ENCODE measurements at regions not wholly inside any gene's neighbourhood (a gene's known extent, or its start where the extent isn't known, plus 50 kb on each side); places are given as distances from the start of the nearest gene placed in this dataset.

GRCh38 chr10:130655313-130656186 is 519.4 kb downstream of the GLRX3 start:
- CTCF ChIA-PET: no interaction called here
- DNase-seq (ENCODE audit: low read depth): no peak
- no peaks in the 10 kb centered on the region for H3K36me3 ChIP-seq (ENCODE audit: control insufficient read depth, insufficient read depth, low read length)
- no peaks in the 10 kb centered on the region for H3K27me3 ChIP-seq (ENCODE audit: control insufficient read depth, insufficient read depth, low read length)
- POLR2A ChIA-PET: no interaction called here
- no peak for TF ChIP-seq CTCF (IDR thresholded peaks at IDR 0.05; ENCODE audit: insufficient read depth, low read depth, low read length)
- H3K4me3 ChIP-seq (ENCODE audit: low read depth, low read length): no peak overlapping the region

GRCh38 chr10:130656187-130656575 is 520.0 kb downstream of the GLRX3 start:
- Histone ChIP-seq H3K4me3 (ENCODE audit: low read depth, low read length) (no peak overlapping the region), H3K36me3 (ENCODE audit: control insufficient read depth, insufficient read depth, low read length) (no peaks in the 10 kb centered on the region), H3K27me3 (ENCODE audit: control insufficient read depth, insufficient read depth, low read length) (no peaks in the 10 kb centered on the region)
- DNase-seq (ENCODE audit: low read depth): no peak
- TF ChIP-seq CTCF (IDR thresholded peaks at IDR 0.05; ENCODE audit: insufficient read depth, low read depth, low read length): no peak
- CTCF ChIA-PET: no interaction called here
- POLR2A ChIA-PET: no interaction called here

DNA sequence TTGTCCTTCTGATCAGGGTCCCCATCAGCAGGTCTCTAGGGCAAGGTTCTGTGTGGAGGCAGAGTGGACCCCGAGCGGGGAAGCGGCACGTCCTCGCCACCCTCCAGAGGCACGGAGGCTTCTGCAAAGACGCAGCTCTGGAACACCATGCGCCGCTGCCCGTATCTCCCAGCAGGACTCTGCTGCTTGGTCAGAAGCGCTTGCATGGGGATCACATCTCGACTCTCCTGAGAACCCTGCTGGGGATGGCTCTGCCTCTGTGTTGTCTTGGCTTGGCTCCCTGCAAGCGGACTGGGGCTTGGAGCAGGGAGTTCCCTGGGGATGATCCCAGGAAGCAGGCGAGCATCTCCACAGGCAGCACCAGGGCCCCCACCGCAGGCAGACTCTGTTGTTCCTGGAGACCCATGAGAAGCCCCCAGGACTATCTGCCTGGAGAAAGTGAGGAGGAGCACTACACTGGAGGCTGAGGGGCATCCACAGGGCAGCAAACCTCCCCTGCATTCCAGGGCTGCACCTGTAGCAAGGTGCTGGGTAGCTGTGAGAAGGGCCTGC is 520.5 kb downstream of the GLRX3 start:
- ChIA-PET POLR2A (no interaction called here), CTCF (interaction anchor here (0.7 kb wide), 1 partner anchor 423 kb away, joined by 3 read pairs; no protein-coding TSS in a partner anchor)
- no peak overlapping the region for H3K4me3 ChIP-seq (ENCODE audit: low read depth, low read length)
- no peak for DNase-seq (ENCODE audit: low read depth)
- H3K27me3 ChIP-seq (ENCODE audit: control insufficient read depth, insufficient read depth, low read length): no peaks in the 10 kb centered on the region
- no peaks in the 10 kb centered on the region for H3K36me3 ChIP-seq (ENCODE audit: control insufficient read depth, insufficient read depth, low read length)
- TF ChIP-seq CTCF (IDR thresholded peaks at IDR 0.05; ENCODE audit: insufficient read depth, low read depth, low read length): no peak

DNA sequence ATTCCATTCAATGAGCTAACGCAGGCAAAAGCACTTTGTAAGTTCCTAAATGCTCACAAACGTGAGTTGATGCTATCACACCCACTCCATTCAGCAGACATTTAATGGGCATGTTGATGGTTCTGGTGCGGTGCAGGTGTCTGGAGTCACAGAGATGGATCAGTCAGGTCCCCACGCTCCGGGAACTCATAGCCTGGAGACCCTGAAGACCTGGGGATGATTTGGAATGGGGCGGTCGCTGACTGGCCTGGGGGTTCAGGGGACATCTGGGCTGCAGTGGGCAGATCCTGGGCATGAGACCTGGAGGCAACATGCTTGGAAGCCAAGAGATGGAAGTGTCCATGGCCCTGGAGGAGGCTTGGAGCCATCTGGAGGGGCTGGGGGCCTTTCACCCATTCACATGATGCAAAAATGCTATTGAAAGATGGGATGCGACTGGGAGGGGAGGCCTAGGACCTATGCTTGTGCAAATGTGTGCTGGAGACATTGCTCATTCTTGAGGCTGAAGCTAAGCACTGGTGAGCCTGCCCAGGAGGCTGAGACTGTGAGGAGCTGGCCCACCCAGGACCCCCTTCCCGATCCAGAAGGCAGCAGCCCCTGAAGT is 522.6 kb downstream of the GLRX3 start:
- DNase-seq (ENCODE audit: low read depth): no peak
- POLR2A ChIA-PET: no interaction called here
- no peak for TF ChIP-seq CTCF (IDR thresholded peaks at IDR 0.05; ENCODE audit: insufficient read depth, low read depth, low read length)
- no peaks in the 10 kb centered on the region for H3K27me3 ChIP-seq (ENCODE audit: control insufficient read depth, insufficient read depth, low read length)
- CTCF ChIA-PET: no interaction called here
- no peaks in the 10 kb centered on the region for H3K36me3 ChIP-seq (ENCODE audit: control insufficient read depth, insufficient read depth, low read length)
- no peak overlapping the region for H3K4me3 ChIP-seq (ENCODE audit: low read depth, low read length)

GRCh38 chr10:130659528-130659927 is 523.3 kb downstream of the GLRX3 start:
- CTCF ChIA-PET: no interaction called here

More at GRCh38 chr10:130659528-130659927, 523.3 kb downstream of the GLRX3 start:
- H3K36me3 ChIP-seq (ENCODE audit: control insufficient read depth, insufficient read depth, low read length): no peaks in the 10 kb centered on the region
- TF ChIP-seq CTCF (IDR thresholded peaks at IDR 0.05; ENCODE audit: insufficient read depth, low read depth, low read length): no peak
- no peak for DNase-seq (ENCODE audit: low read depth)
- no peaks in the 10 kb centered on the region for H3K27me3 ChIP-seq (ENCODE audit: control insufficient read depth, insufficient read depth, low read length)
- POLR2A ChIA-PET: no interaction called here
- H3K4me3 ChIP-seq (ENCODE audit: low read depth, low read length): no peak overlapping the region

All from BJ (cell line).